Suppressor macrophage treated with lipopolysaccharide for 1 hour (primary cell): ENCODE measurements at regions not wholly inside any gene's neighbourhood (a gene's known extent, or its start where the extent isn't known, plus 50 kb on each side); places are given as distances from the start of the nearest gene placed in this dataset.
"Not testable (repeated sequence)": the region's sequence is repeated elsewhere in the genome, so short reads cannot be mapped to it uniquely, and the experiment has no call there.

Experiments
- DNase-seq, 3 donors: peaks; one replicate each; pipeline ENCODE4 v3.0.0-alpha.2; 2020 to 2022

- no peak for DNase-seq
Observed at GRCh38 chr2:142463047-142463446, 332.2 kb upstream of the LRP1B start.

DNA sequence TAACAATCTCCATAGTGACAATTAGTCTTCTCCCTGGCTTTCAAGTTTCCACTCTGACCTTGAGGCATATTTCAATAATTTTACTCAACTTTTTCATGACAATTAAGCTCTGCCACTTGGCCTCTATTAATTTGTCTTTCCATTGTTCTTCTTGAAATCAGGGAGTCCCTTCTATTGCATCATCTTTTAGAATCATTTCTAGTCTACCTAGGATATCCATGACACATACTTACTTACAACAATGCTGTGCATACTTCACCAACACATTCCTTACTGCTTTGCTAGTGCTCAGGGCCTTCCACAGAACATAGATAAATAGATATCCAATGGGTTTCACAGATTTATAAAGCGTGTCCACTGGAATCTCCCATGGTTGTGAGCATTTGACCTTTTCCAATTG is 331.5 kb upstream of the LRP1B start:
- DNase-seq: no peak

DNA sequence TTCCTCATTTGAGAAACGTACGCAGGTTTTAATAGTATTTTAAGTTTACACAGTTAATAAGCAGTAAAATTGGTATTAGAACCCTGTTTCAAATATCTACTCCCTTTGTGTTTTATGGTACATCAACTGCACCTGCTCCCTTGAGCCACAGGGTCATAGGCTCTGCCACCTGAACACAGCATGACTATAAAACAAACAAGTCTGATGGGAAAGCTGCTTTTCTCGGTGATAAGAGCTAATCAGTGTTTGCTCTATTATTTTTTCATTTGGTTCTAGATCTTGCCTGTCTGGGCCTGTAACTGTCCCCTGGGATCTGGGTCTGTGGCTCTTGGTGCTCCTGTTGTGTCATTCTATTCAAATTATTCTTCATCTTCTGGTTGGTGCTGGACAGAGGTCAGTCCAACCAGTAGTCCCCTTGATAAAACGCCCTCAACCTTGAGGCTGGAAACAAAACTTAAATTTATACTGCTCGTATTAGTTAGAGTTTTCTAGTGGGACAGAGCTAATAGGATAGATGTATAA is 314.8 kb upstream of the LRP1B start:
- DNase-seq: no peak

GRCh38 chr2:142445023-142445422 is 314.2 kb upstream of the LRP1B start:
- DNase-seq: no peak

DNA sequence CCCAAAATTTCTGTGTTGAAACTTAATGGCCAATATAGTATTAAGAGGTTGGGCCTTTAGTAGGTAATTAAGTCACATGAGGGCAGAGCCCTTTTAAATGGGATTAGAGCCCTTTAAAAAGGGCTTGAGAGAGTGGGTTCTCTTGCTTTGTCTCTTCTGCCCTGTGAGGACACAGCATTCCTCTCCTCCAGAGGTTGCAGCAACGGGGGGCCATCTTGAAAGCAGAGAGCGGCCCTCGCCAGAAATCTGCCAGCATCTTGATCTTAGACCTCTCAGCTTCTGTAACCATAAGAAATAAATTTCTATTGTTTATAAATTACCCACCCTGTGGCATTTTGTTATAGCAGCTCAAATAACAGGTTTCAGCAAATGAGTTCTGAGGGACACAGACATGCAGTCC is 305.0 kb upstream of the LRP1B start:
- no peak for DNase-seq

DNA sequence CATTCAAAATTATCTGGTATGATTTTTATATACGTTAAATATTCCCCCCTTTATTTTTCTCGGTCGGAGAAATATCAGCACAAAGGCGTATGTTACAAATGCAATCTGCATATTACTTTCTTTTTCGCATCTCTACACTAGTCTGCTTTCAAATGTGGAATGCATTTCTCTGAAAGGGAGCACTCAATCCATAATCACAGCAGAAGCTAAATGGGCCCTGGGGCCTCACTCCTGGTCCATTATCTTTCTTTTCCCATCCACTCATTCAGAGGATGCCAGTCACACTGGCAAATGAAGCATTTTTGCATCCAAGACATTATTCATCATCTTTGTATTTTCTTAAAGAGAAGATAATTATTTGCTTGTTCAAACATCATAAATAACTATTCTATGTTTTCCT is 295.2 kb upstream of the LRP1B start:
- no peak for DNase-seq

DNA sequence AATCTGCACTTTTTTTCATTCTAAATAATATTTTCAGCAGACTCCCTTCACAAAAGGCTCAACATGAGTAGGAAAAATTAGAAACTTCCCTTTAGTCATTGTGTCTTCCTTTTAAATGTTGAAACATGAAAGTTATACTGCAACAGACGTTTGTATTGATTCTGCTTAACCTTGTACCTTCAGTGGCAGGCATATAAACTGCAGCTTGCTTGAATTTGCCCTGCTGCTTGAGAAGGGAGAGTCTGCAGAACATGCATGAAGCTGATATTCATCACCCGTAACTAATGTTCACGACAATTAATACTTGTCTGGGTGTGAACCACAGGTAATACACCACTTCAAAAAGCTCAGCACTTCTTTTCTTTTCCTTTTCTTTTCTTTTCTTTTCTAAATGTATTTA is 294.7 kb upstream of the LRP1B start:
- no peak for DNase-seq

DNA sequence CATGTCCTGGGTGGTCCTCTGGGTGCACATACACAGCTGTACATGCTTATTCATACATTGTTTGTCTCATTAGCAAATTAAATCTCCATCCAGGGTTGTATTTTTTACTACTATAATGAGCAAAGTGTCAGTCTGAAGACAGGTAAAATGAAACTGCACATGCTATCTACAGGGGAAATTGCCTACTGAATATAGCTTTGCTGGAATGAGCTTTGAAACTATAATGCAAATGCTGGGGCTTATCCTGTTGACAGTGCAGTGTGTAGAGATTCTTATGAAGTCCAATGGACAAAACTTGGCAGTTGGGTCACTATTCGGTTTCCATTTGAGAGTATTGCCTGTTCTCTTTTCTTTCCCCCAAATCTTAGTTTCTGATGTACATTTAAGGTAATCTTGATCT is 292.8 kb upstream of the LRP1B start:
- DNase-seq: no peak

DNA sequence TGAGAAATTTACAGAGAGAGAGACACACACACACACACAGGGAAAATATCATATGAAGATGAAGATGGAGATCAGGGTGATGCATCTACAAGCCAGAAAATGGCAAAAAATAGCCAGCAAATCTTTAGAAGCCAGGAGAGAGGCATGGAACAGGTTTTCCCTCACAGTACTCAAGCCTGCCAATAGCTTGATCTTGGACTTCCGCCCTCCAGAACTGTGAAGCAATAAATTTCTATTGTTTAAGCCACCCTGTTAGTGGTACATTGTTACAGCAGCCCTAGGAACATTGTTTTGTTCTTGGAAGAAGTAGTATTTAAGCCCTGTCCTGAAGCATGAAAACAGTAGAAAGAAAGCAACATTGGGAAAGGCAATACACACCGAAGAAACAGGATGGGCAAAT is 292.0 kb upstream of the LRP1B start:
- no peak for DNase-seq

- no peak for DNase-seq
Observed at GRCh38 chr2:142422041-142422440, 291.2 kb upstream of the LRP1B start.

DNA sequence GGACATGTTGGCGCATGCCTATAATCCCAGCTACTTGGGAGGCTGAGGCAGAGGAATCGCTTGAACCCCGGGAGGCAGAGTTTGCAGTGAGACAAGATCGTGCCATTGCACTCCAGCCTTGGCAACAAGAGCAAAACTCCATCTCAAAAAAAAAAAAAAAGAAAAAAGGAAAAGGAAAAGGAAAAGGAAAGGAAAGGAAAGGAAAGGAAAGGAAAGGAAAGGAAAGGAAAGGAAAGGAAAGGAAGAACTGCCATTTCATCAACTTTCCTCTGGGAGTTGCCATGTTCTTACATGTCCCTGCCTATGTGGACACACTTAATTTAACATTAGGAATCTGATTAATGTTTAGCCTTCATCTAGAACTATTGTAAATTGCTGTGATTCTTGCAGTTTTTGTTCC is 287.9 kb upstream of the LRP1B start:
- DNase-seq: not testable (repeated sequence)

DNA sequence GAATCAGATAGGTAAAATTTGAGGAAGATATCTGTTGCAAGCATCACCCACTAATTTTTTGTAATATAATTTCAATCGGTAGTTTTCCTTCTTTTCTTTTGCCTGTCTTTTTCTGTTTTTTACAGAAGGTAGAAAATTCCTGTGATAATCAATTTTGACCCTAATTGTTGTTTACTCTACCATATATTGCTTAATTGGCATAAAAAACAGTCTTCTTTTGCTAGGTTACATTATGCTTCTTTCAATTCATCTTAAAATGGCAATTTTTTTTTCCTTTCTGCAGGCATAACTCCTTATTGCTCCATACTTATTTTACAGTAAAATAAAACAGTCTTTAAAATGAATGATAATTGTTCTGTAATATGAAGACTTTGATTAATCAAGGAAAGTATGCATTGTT is 286.2 kb upstream of the LRP1B start:
- no peak for DNase-seq

DNA sequence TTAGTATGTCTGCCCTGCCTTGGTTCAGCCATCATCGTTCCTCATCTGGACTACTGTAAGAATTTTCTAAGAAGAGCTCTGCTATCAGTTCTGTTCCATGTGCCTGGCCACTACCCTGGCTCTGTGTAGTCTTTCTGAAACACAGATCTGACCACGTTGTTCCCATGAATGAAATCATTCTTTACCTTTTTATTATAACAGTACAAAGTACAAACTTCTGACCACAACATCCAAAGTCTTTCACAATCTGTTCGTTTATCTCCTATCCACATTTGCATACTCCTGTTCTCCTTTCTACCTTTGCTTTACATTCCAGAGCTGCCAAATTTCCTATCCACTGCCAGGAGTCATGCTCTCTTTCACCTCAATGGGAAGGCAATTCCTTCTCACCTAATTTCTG is 284.6 kb upstream of the LRP1B start:
- DNase-seq: no peak

- DNase-seq: no peak
Observed at GRCh38 chr2:142398212-142398611, 267.4 kb upstream of the LRP1B start.

GRCh38 chr2:142395291-142395690 is 264.5 kb upstream of the LRP1B start:
- DNase-seq: no peak

GRCh38 chr2:142380372-142380771 is 249.6 kb upstream of the LRP1B start:
- DNase-seq: no peak

DNA sequence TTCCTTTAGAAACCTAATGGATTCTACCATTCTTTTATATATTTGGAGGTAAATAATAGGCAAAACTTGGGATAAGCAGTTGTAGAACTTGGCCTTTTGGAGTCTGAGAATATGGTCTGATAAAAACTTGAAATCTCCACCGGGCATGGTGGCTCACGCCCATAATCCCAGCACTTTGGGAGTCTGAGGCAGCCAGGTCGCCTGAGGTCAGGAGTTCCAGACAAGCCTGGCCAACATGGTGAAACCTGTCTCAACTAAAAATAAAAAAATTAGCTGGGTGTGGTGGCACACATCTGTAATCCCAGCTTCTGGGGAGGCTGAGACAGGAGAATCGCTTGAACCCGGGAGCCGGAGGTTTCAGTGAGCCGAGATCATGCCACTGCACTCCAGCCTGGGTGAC is 231.3 kb upstream of the LRP1B start:
- DNase-seq: not testable (repeated sequence)

- DNase-seq: no peak
Observed at GRCh38 chr2:142347751-142348150, 216.9 kb upstream of the LRP1B start.

GRCh38 chr2:142339261-142339660 is 208.4 kb upstream of the LRP1B start:
- DNase-seq: no peak

DNA sequence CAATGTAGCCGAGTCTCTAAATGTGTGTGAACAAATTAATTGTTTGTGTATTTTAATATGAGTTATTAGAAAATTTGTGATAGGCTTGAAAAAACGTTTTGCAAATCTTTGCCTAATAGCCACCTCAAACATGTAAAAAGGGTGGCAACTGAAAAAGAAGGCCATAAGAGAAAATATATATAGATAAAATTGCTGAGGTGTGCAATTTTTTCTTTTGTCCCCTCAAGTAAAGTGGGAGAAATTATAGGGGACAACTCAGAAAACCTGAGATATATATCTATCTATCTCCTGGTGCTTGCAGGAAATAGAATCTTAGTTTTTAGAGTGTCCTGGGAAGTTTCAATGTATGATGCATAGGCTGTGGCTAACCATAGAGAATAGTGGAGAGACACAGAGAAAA is 201.4 kb upstream of the LRP1B start:
- no peak for DNase-seq

- no peak for DNase-seq
Observed at GRCh38 chr2:142330458-142330857, 199.6 kb upstream of the LRP1B start.

DNA sequence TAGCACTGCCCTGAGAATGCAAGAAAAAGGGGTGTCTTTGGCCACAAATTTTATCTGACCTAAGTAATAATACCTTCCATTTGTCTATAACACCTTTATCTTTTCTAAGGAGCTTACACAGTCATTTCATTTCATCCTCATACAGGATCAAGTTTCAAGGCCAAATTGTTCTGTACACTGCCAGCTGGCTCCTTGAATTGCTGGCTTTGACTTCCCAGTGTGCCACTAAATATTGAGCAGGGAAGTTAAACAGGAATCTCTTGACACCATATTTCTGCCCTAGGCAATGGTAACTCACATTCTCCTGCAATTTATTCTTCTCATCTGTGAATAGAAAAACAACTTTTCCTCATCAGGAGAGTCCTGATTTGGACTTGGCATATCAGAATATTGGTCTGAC is 195.1 kb upstream of the LRP1B start:
- DNase-seq: no peak

DNA sequence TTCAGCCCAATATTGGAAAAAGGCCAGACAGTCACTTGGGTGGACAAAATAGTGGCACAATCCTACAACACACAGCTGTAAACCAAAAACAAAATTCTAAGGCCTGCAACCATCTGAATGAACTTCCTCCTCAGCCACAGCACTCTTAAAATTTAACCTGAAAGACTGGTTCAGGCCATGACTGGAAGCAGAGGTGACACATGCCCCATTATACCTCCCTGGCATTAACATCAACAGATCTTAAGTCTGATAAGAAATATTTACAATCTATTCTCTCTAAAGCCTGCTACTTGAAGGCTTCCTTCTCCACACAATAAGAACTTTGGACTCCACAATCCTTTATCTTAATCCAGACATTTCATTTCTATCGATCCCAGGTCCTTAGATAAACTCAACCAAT is 192.4 kb upstream of the LRP1B start:
- no peak for DNase-seq

GRCh38 chr2:142321706-142322280 is 191.0 kb upstream of the LRP1B start:
- DNase-seq: no peak

- no peak for DNase-seq
Observed at GRCh38 chr2:142320067-142320466, 189.3 kb upstream of the LRP1B start.

DNA sequence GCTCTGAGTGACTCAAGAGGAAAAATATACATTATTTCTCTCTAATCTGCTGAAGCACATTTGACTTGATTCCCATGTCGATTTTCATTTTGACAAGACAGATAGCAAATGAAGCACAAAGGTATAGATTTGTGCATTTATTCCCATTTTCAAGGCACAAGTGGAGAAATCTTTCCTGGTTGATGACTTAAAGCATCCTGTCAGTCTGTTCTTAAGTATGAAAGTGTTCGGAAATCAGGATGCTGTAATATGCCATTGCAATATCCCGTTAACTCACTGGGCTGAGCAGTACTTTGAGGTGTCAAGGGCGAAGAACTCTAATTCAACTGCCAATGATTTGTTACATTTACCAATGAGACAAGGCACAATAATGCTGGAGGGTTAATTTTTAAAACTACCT is 185.2 kb upstream of the LRP1B start:
- DNase-seq: no peak
